ENCODE measurements at regions not wholly inside any gene's neighbourhood (a gene's known extent, or its start where the extent isn't known, plus 50 kb on each side); places are given as distances from the start of the nearest gene placed in this dataset.

DNA sequence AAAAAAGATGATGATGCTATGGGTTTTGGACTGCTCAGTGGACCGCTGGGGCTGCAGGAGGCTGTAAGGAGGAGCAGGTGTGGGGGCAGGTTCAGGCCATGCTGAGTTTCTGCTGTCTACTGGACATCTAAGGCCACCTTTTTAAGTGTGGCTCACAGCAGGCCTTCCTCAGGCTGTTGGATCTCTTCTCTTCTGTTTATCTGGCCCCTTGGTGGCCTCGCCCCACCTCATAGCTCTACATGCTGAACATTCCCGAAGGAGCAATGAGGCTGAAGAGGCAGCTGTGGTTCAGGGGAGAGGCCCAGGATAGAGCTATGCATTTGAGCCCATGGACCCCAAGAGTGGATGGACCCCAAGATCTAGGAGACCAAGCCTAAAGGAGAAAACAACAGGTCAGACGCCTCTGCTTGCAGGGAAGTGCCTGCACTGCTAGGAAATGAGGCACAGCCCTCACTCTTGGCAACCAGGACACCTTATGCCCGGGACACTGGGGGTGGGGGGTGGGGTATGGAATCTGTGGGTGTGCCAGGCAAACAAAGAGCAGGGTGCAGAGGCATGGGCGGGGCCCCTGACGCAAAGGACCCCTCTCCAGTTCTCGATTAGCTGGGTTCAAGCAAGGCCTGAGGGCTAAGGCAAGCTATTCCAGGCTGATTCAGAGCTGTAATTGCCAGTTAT, 168.9 kb downstream of the BCOR start:
- DNase-seq (ENCODE audit: low read depth): no peak
- in situ Hi-C loops (cut with HindIII; ENCODE audit: low sequenced_read_pairs): no loop called here
- TF ChIP-seq CTCF (IDR thresholded peaks at IDR 0.05; ENCODE audit: low read depth, low read length, missing control alignments): no peak
- H3K4me3 ChIP-seq (ENCODE audit: low read depth, low read length): no peak overlapping the region

DNA sequence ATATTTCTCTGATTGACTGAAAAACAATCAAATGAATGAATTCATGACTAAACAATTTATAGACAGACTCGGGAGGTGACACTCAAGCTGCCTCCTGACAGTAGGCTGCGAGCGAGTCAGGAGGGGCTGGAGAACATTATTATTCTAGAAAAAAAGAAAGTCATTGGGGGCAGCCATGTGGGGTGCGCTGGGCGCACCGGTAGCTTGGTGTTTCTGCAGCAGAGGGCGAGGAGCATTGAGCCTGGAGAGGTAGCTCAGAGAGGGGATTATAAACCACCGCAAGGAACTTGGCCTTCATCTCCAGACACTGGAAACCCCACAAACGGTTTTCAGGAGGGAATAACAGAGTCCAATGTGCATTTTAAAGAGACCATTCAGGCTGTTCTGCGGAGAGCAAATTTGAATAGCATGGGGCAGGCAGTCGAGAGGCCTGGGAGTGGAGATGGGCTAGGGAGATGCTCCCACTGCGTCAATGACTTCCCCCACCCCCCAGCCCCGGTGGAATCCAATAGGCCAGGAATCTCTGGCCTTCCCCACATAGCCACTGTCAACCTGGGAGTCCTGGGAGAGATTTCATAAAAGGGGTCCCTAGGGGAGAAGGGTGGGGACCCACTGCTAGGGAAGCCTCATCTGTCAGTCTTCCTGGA, 168.3 kb downstream of the BCOR start:
- TF ChIP-seq CTCF (IDR thresholded peaks at IDR 0.05; ENCODE audit: low read depth, low read length, missing control alignments): no peak
- no peak for DNase-seq (ENCODE audit: low read depth)
- in situ Hi-C loops (cut with HindIII; ENCODE audit: low sequenced_read_pairs): no loop called here
- H3K4me3 ChIP-seq (ENCODE audit: low read depth, low read length): no peak overlapping the region

GRCh38 chrX:39930786-39931528, 166.8 kb downstream of the BCOR start:
- no peak for TF ChIP-seq CTCF (IDR thresholded peaks at IDR 0.05; ENCODE audit: low read depth, low read length, missing control alignments)
- no peak overlapping the region for H3K4me3 ChIP-seq (ENCODE audit: low read depth, low read length)
- in situ Hi-C loops (cut with HindIII; ENCODE audit: low sequenced_read_pairs): no loop called here
- DNase-seq (ENCODE audit: low read depth): no peak

GRCh38 chrX:39931529-39932282, 166.1 kb downstream of the BCOR start:
- no peak overlapping the region for H3K4me3 ChIP-seq (ENCODE audit: low read depth, low read length)
- in situ Hi-C loops (cut with HindIII; ENCODE audit: low sequenced_read_pairs): no loop called here
- DNase-seq (ENCODE audit: low read depth): no peak
- no peak for TF ChIP-seq CTCF (IDR thresholded peaks at IDR 0.05; ENCODE audit: low read depth, low read length, missing control alignments)

- TF ChIP-seq CTCF (IDR thresholded peaks at IDR 0.05; ENCODE audit: low read depth, low read length, missing control alignments): peak; percentile 27
- in situ Hi-C loops (cut with HindIII; ENCODE audit: low sequenced_read_pairs): no loop called here
These were observed 162.2 kb downstream of the BCOR start for GRCh38 chrX:39935411-39936064.

More at GRCh38 chrX:39935411-39936064, 162.2 kb downstream of the BCOR start:
- H3K4me3 ChIP-seq (ENCODE audit: low read depth, low read length): no peak overlapping the region
- no peak for DNase-seq (ENCODE audit: low read depth)
